OCI-LY7 (cell line): ENCODE measurements at regions not wholly inside any gene's neighbourhood (a gene's known extent, or its start where the extent isn't known, plus 50 kb on each side); places are given as distances from the start of the nearest gene placed in this dataset.

Experiments used
- BruUV-seq: library from RNA; stranded (reverse); fragments of 400-500 nt; replicated peaks from 2 replicates; lab custom pipeline; 2021; lab: Mats Ljungman, UMichigan
- CTCF ChIA-PET: fragments of 300-600 bp; sonication (Branson Sonifier 250); formaldehyde crosslinking; loops from one replicate; lab custom pipeline; 2022; ENCODE audit warnings: antibody characterized with exemption; ENCODE audit not compliant: unreplicated experiment; lab: Charles Lee
- POLR2A ChIA-PET: fragments of 300-600 bp; sonication (Branson Sonifier 250); formaldehyde crosslinking; loops from one replicate; lab custom pipeline; 2022; ENCODE audit warnings: antibody characterized with exemption; lab: Charles Lee
- DNase-seq: peaks from one replicate; pipeline ENCODE4 v3.0.0-alpha.2; 2015; ENCODE audit warnings: low spot score
- H2AFZ ChIP-seq: fragments of 200-600 bp; sonication (generic), shearing (Covaris generic); 2 replicates; pipeline ENCODE4 v1.6.1; 2014; ENCODE audit warnings: mild to moderate bottlenecking, antibody characterized with exemption, low read length, moderate library complexity
- H3K27ac ChIP-seq: fragments of 200-600 bp; sonication (generic); 2 replicates; pipeline ENCODE4 v1.5.1; 2014; ENCODE audit warnings: mixed run types, low read depth, mild to moderate bottlenecking, moderate library complexity, low read length, inconsistent platforms; ENCODE audit not compliant: poor library complexity, severe bottlenecking
- H3K36me3 ChIP-seq: fragments of 200-600 bp; sonication (generic); 2 replicates; pipeline ENCODE4 v1.6.1; 2014; ENCODE audit warnings: mild to moderate bottlenecking, antibody characterized with exemption, low read length, moderate library complexity, mixed read lengths; ENCODE audit not compliant: insufficient read depth
- H3K4me1 ChIP-seq: fragments of 200-600 bp; sonication (generic); 2 replicates; pipeline ENCODE4 v1.5.1; 2014; ENCODE audit warnings: mild to moderate bottlenecking, low read length; ENCODE audit not compliant: insufficient read depth, poor library complexity, severe bottlenecking
- H3K4me2 ChIP-seq: fragments of 200-600 bp; sonication (generic); 2 replicates; pipeline ENCODE4 v1.6.1; 2014; ENCODE audit warnings: mild to moderate bottlenecking, low read length
- H3K4me3 ChIP-seq: fragments of 200-600 bp; sonication (generic); 2 replicates; pipeline ENCODE4 v1.5.1; 2014; ENCODE audit warnings: mild to moderate bottlenecking, low read depth, low read length; ENCODE audit not compliant: poor library complexity, severe bottlenecking
- H3K79me2 ChIP-seq: fragments of 200-600 bp; sonication (generic); 2 replicates; pipeline ENCODE4 v1.6.1; 2016; ENCODE audit warnings: low read depth, mild to moderate bottlenecking, low read length, moderate library complexity, mixed read lengths; ENCODE audit not compliant: insufficient read depth
- H3K9me2 ChIP-seq: fragments of 200-600 bp; sonication (generic); 2 replicates; pipeline ENCODE4 v1.6.1; 2016; ENCODE audit warnings: mild to moderate bottlenecking, low read length, mixed read lengths; ENCODE audit not compliant: insufficient read depth
- H3K9me3 ChIP-seq: fragments of 200-600 bp; sonication (generic); 2 replicates; pipeline ENCODE4 v1.6.1; 2014; ENCODE audit warnings: mild to moderate bottlenecking, mixed run types, low read length, mixed read lengths
- H4K20me1 ChIP-seq: fragments of 200-600 bp; sonication (generic); 2 replicates; pipeline ENCODE4 v1.6.1; 2014; ENCODE audit warnings: mild to moderate bottlenecking, antibody characterized with exemption, low read length, moderate library complexity, mixed read lengths; ENCODE audit not compliant: insufficient read depth
- CTCF ChIP-seq: fragments of 200-600 bp; sonication (generic); conservative IDR thresholded peaks from 2 replicates; pipeline ENCODE4 v1.5.1; 2014; ENCODE audit warnings: mild to moderate bottlenecking, antibody characterized with exemption, low read length, moderate library complexity, mixed read lengths
- EZH2phosphoT487 ChIP-seq: fragments of 200-600 bp; sonication (generic); IDR thresholded peaks from 2 replicates; pipeline ENCODE4 v1.6.1; 2018; ENCODE audit warnings: low read depth, borderline replicate concordance, mild to moderate bottlenecking, mixed run types, antibody characterized with exemption, low read length, moderate library complexity, mixed read lengths
- intact Hi-C: fragments of 100-400 bp; cut with micrococcal nuclease; formaldehyde crosslinking; loops from one replicate; pipeline ENCODE4 v1.10.0; 2022; ENCODE audit not compliant: unreplicated experiment

DNA sequence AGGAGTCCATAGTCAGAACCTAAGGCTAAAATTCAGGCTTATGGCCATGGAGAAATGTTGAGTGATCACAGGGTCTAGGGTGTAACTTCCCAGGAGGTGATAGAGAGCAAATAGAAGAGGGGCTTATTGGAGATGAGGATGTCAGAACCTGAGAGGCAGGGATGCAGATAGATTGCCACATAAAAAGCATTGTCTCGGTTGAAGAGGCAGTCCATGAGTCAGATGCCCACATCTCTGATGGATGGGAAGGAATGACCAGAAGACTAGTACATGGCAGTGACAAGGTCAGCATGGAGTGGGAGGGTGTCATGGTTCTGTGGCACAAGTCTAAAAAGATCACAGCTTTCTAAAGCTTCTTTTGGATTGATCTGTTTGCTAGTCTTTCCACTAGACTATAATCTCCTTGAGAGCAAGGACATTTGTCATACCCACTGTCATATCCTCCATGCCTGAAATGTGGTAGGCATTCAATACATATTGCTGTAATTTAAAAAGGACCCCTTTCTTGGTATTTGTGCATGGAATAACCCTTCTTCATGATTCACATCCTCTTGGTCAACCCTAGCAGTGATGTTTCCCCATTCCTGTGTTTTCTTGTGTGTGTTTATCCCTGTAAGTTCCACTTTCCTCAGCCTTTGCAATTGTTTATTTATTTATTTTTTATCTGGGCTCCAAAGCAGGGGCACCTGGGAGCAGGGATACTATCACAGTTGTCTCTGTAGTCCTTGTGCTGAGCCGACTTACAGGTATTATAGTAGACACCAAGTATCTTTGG lies 613.4 kb upstream of the CFAP20DC start:
- DNase-seq, result no peak
- ChIA-PET CTCF (no interaction called here), POLR2A (no interaction called here)
- H3K4me2 ChIP-seq, result no peak overlapping the region
- TF ChIP-seq CTCF, result no peak
- no peak for TF ChIP-seq EZH2phosphoT487
- no peaks in the 10 kb centered on the region for H4K20me1 ChIP-seq
- no peak overlapping the region for H3K27ac ChIP-seq
- no peaks in the 10 kb centered on the region for H3K9me2 ChIP-seq
- no peaks in the 10 kb centered on the region for H3K4me1 ChIP-seq
- BruUV-seq, result no TSS peak
- no peaks in the 10 kb centered on the region for H3K36me3 ChIP-seq
- no peak overlapping the region for H2AFZ ChIP-seq
- no peaks in the 10 kb centered on the region for H3K79me2 ChIP-seq
- no peaks in the 10 kb centered on the region for H3K9me3 ChIP-seq
- intact Hi-C loops, result no loop called here
- no peak overlapping the region for H3K4me3 ChIP-seq

DNA sequence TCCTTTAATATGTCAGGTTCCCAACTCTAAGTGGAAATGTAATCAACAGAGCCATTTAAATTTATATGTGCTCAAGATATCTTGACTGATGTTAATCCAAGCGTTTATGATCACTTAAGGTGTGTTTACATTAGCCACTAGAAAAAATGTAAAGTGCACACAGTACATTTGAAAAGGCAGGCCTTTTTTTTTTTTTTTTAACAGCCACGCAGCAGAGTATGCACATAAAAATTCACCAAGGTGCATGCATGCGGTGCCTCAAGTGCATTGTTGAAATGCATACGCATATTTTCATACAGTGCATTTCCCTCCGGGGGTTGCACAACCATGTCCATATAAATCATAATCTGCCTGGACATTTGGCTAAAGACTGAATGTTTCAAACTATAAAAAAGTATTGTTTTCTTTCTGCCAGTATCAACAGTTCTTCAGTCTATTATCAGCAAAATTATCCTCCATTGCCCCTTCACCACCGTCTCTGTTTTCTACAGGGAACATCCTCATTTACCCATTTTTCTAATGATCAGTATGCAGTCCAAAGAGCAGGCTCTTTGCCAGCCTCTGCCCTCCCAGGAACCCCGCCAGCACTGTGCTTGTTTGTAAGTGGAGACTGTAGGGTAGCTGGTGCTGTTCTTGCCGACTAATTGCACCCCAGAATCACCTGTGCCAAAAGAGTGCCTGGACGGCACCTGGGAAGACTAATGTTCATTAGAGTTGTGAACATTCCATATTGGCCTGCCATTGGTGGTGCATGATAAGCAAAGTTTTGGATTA lies 611.2 kb upstream of the CFAP20DC start:
- ChIA-PET POLR2A (no interaction called here), CTCF (no interaction called here)
- DNase-seq, result no peak
- TF ChIP-seq CTCF (no peak), EZH2phosphoT487 (no peak)
- intact Hi-C loops, result no loop called here
- Histone ChIP-seq H3K9me2 (no peaks in the 10 kb centered on the region), H3K36me3 (no peaks in the 10 kb centered on the region), H4K20me1 (no peaks in the 10 kb centered on the region), H3K4me3 (no peak overlapping the region), H3K79me2 (no peaks in the 10 kb centered on the region), H3K4me1 (no peaks in the 10 kb centered on the region), H3K27ac (no peak overlapping the region), H3K9me3 (no peaks in the 10 kb centered on the region), H3K4me2 (no peak overlapping the region), H2AFZ (no peak overlapping the region)
- BruUV-seq, result no TSS peak

DNA sequence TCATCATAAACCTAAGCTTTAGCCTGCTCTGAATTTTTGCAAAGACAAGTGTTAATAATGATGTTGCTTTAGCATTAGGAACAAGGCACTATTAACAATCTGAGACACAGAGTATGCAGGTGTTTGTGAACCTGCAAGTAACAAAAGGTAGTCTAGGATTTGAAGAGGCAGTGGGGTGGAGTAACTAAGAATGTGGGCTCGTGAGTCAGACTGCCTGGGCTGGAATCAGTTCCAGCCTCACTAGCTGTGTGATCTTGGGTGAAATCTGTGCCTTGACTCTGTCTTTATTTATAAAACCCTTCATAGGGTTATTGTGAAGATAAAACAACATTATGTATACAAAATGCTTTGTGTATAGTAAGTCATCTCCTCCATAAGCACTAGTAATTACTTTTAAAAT lies 610.6 kb upstream of the CFAP20DC start:
- Histone ChIP-seq H3K79me2 (no peaks in the 10 kb centered on the region), H3K4me1 (no peaks in the 10 kb centered on the region), H3K9me3 (no peaks in the 10 kb centered on the region), H3K27ac (no peak overlapping the region), H3K4me3 (no peak overlapping the region), H3K9me2 (no peaks in the 10 kb centered on the region), H4K20me1 (no peaks in the 10 kb centered on the region), H2AFZ (no peak overlapping the region), H3K4me2 (no peak overlapping the region), H3K36me3 (no peaks in the 10 kb centered on the region)
- POLR2A ChIA-PET, result no interaction called here
- intact Hi-C loops, result no loop called here
- DNase-seq, result no peak
- CTCF ChIA-PET, result no interaction called here
- no TSS peak for BruUV-seq
- TF ChIP-seq EZH2phosphoT487, result no peak
- no peak for TF ChIP-seq CTCF
